C4-2B (cell line): ENCODE measurements at regions not wholly inside any gene's neighbourhood (a gene's known extent, or its start where the extent isn't known, plus 50 kb on each side); places are given as distances from the start of the nearest gene placed in this dataset.

ENCODE experiments used
- ZFX ChIP-seq: fragments of 450-650 bp; IDR thresholded peaks from 2 replicates; pipeline ENCODE4 v1.6.1; 2017
- TF ChIP-seq, protein P1 (sequence below): fragments of 450-650 bp; conservative IDR thresholded peaks from 2 replicates; pipeline ENCODE4 v1.5.1; 2017; ENCODE audit warnings: mild to moderate bottlenecking

DNA sequence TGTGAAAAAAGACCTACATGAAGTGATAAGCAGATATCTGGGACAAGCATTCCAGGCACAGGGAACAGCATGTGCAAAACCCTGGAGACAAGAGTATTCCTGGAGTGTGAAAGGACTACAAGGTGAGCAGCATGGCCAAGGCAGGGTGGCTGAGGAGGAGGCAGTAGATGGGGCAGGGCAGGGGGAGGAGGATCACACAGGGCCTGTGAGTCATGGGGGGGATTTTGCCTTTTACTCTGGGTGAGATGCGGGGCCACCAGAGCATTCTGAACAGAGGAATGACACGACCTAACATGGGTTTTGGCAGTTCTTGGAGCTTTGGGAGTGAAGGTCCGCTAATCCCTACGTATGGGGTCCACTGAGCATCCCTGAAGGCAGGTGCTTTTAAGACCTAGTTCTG is 69.8 kb upstream of the CCN6 start:
- TF ChIP-seq, protein P1, sequence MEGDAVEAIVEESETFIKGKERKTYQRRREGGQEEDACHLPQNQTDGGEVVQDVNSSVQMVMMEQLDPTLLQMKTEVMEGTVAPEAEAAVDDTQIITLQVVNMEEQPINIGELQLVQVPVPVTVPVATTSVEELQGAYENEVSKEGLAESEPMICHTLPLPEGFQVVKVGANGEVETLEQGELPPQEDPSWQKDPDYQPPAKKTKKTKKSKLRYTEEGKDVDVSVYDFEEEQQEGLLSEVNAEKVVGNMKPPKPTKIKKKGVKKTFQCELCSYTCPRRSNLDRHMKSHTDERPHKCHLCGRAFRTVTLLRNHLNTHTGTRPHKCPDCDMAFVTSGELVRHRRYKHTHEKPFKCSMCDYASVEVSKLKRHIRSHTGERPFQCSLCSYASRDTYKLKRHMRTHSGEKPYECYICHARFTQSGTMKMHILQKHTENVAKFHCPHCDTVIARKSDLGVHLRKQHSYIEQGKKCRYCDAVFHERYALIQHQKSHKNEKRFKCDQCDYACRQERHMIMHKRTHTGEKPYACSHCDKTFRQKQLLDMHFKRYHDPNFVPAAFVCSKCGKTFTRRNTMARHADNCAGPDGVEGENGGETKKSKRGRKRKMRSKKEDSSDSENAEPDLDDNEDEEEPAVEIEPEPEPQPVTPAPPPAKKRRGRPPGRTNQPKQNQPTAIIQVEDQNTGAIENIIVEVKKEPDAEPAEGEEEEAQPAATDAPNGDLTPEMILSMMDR, result no peak
- TF ChIP-seq ZFX, result no peak
